Umbilical cord (tissue), 1 donor: ENCODE measurements at regions not wholly inside any gene's neighbourhood (a gene's known extent, or its start where the extent isn't known, plus 50 kb on each side); places are given as distances from the start of the nearest gene placed in this dataset.

Experiments used
- DNase-seq: peaks from one replicate; pipeline ENCODE4 v3.0.0-alpha.2; 2015; ENCODE audit warnings: low spot score

DNA sequence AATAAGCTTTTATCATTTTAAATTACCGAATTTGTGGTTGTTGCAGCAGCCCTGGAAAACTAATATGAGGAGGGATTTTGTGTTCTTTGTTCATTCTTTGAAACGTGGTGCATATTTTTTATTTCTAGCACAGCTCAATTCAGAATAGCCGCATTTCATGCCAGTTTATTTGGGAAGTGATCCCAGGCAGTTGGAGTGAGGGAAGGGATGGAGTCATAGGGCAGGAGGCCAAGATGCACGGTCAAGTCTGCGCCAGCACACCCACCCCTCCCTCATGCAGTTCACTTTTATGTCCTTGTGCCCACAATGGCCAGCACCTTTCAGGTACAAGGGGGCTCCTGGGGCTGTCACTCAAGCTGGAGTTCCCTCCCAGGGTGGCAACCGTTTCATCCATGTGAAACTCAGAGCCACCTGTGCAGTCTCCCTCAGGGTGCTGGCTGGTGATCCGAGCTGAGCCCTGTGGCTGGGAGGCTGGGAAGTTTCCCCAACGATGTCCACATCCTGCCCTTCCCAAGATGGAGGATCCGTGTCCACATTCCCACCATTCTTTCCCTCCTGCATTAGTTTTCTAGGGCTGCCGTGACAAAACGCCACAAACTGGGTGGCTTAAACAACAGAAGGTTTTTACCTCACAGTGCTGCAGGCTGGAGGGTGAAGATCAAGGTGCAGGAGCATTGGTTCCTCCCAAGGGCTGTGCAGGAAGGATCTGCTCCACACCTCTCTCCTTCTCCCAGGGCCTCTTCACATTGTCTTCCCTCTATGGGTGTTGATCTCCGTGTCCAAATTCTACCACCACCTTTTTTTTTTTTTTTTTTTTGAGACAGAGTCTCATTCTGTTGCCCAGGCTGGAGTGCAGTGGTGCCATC lies 68.5 kb upstream of the ITGA6 start:
- DNase-seq = peak; percentile 65

DNA sequence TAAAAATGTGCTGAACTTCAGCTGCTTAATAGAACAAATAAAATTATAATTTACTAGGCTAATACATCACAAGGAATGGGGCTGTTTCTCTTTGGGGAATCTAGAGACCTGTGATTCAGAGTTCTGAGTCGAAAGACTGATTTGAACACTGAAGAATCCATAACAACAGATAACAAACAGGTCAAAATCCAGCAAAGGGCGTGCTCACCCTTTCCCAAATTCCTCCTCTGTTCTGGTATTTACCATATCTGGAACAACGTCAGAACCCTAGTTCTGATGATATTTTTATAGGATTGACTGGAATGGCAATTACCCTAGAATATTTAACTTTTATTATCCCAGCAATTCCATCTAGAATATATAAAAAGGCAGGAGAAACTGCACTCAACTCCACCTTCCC lies 66.0 kb upstream of the ITGA6 start:
- DNase-seq = peak; percentile 26

DNA sequence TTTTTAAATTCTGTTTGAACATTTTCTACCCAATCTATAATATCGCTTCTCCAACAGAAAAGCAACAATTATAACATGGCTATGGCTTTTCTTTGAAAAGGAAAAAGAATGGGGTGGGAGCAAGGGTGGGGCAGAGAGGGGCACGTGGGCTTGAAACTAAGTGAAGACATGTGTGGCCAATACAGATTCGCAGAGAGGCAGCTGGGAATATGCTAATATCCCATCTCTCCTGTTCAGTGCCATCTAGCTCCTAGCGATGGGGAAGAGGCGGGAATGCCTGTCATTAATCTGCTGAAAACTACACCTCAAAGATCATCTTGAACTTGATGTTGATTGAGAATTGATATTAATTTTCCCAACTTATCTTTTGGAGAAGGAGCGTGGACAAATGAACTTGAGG lies 65.5 kb upstream of the ITGA6 start:
- DNase-seq = no peak

DNA sequence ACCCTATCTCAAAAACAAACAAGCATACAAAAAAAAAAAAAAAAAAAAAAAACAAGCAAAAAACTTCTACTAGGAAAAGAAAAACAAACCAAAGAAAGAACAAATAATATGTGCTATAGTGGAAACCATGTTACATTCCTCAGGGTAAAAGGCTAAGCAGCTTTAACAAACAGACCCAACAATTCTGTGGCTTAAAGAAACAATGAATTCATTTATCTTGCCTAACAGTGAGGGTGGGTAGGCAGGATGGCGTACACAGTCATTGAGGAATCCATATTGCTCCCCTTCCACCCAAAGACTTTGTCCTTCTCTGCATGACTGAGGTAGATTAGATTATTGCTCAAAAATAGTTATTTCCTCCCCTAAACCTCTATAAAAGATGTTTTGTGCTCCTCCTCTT lies 63.1 kb upstream of the ITGA6 start:
- DNase-seq = no peak

DNA sequence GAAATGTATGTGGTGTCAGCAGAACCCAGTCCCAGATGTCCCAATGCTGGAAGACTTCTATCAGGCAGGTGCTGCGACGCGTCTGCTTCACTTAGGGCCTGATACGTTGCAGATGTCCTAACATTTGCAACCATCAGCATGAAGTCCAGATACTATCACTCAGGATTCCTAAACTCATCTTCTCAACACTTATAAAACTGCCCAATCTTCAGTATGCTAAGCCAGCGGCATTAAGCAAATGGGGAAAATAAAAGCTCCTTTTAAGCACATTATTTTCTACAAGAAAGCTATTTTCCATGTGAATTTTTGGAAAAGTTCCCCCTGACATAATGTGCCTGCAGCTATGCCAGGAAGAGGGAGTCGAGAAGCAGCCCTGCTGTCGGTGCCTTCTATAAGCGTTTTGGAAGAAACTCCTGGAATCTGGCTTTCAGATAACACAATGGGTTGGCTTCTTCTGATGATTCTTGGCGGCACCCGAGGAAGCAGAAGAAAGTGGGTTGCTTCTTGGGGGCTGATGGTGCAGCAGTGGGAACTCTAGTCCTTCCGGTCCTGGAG lies 60.7 kb upstream of the ITGA6 start:
- DNase-seq = peak; percentile 83

DNA sequence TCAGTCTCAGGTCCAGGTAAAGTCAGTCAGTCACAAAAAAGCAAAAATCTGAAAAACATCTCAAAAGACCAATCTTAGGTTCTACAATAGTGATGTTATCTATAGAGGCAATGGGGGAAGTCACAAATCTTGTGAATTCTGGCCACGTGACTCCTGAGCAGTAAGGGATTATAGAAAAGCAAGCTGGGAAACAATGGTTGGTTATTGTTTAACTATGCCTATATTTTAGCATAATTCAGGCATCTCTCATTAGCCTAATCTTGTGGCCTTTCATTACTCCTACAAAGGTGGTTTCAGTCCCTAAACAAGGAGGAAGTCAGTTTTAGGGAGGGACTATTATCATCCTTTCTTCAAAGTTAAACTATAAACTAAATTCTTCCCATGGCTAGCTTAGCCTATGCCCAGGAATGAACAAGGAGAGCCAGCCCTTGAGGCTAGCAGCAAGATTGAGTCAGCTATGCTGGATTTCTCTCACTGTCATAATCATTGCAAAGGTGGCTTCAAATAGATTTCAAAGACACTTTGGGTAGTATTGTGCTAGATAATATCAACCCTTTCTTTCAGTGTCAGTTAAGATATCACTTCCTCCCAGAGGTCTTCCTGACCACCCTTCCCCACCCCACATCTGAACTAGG lies 56.4 kb upstream of the ITGA6 start:
- DNase-seq = no peak

DNA sequence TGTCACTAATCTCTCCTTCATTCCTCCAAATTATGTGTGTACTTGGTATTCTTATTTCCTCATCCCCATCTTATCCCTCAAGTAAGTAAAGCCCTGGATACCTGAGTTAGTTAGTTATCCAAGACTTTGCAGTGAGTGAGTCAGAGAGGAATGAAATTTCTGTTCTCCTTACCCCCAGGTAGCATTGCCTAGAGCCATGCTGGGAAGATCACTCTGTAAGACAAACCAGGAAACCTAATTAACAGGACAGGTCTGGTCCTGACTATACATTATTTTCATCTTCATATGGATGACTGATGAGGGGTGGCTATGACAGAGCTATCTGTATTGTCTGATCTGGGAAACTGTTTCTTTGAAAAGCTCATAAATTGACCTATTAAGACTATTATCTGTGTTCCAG lies 55.0 kb upstream of the ITGA6 start:
- DNase-seq = peak; percentile 48

DNA sequence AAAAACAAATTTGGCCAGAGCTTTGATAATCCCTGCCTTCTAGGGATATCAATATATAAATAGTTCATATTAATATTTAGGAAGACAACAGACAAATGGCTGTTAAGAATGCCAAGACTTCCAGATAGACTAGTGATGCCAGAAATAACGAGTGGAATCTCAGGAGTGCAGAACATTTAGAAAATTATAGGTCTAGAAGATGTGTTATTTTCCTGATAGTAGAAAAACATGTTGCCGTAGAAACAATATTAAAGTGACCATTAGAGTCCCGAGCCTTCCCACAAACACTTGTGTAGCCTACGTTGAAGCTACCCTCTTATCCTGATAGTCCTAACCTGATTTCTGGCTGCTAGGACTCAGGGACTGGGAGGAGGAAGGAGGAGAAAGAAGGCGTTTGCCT lies 54.3 kb upstream of the ITGA6 start:
- no peak for DNase-seq

GRCh38 chr2:172373766-172374165 lies 53.6 kb upstream of the ITGA6 start:
- no peak for DNase-seq

- DNase-seq = no peak
Observed at GRCh38 chr2:172374318-172375240, 52.8 kb upstream of the ITGA6 start.

- no peak for DNase-seq
Observed at GRCh38 chr2:172375251-172375650, 52.1 kb upstream of the ITGA6 start.

- DNase-seq = no peak
Observed at GRCh38 chr2:172376016-172376415, 51.4 kb upstream of the ITGA6 start.

DNA sequence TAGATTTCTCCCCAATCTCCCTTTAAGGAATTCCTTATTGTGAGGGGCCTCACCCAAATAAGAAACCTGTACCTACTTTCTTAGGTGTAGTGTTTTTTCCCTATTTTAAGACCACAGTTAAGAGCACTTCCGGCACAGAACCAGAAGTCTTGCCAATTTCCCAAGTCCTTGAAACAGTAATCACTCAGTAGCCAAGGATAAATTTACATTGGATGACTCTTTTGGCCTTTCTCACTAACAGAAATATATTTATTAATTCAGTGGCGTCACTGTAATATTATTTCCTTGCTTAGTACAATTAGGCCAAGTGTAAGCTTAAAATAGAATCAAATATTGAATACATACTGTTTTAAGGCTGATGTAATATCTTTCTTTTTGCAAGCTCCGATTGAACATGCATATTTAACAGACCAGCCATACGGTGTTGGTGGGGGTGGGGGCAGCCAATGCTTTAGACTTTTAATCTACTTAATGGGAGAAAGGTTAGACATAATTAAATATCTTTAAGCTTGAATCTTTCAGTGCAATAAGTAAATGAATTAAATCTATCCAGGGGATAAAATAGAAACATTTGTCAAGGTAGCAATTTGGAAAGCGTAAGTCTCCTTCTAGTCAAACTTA lies 50.8 kb upstream of the ITGA6 start:
- no peak for DNase-seq

GRCh38 chr2:172377408-172377807 lies 50.0 kb upstream of the ITGA6 start:
- DNase-seq = no peak
